ENCODE measurements at regions not wholly inside any gene's neighbourhood (a gene's known extent, or its start where the extent isn't known, plus 50 kb on each side); places are given as distances from the start of the nearest gene placed in this dataset.

GRCh38 chr6:153218184-153218792 lies 87.2 kb upstream of the RGS17 start:
- no TSS peak for BruUV-seq (replicated peaks)
- H3K27me3 Mint-ChIP-seq (ENCODE audit: insufficient read depth, unreplicated experiment) = no peaks in the 10 kb centered on the region
- no peak for DNase-seq (ENCODE audit: unreplicated experiment)
- no peaks in the 10 kb centered on the region for H3K9me3 Mint-ChIP-seq (ENCODE audit: unreplicated experiment)
- ChIA-PET CTCF (interaction anchor here (0.6 to 1.7 kb wide), 3 partner anchors 14 to 892 kb away, joined by 3 to 5 read pairs (median 3); no protein-coding TSS in a partner anchor), POLR2A (interaction anchor here (0.7 kb wide), 1 partner anchor 267 kb away, joined by 3 read pairs; no protein-coding TSS in a partner anchor)
- H3K36me3 Mint-ChIP-seq (ENCODE audit: insufficient read depth, unreplicated experiment) = no peaks in the 10 kb centered on the region
- peaks cover 8% of the 10 kb centered on the region for H3K4me1 Mint-ChIP-seq (ENCODE audit: insufficient read depth, unreplicated experiment)
- intact Hi-C loops (cut with micrococcal nuclease) = no loop called here
- TF ChIP-seq, protein P1, sequence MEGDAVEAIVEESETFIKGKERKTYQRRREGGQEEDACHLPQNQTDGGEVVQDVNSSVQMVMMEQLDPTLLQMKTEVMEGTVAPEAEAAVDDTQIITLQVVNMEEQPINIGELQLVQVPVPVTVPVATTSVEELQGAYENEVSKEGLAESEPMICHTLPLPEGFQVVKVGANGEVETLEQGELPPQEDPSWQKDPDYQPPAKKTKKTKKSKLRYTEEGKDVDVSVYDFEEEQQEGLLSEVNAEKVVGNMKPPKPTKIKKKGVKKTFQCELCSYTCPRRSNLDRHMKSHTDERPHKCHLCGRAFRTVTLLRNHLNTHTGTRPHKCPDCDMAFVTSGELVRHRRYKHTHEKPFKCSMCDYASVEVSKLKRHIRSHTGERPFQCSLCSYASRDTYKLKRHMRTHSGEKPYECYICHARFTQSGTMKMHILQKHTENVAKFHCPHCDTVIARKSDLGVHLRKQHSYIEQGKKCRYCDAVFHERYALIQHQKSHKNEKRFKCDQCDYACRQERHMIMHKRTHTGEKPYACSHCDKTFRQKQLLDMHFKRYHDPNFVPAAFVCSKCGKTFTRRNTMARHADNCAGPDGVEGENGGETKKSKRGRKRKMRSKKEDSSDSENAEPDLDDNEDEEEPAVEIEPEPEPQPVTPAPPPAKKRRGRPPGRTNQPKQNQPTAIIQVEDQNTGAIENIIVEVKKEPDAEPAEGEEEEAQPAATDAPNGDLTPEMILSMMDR (IDR thresholded peaks at IDR 0.05; ENCODE audit: unreplicated experiment) = no peak
- no peak overlapping the region for H3K27ac Mint-ChIP-seq (ENCODE audit: low read depth, unreplicated experiment)
- H3K4me3 Mint-ChIP-seq (ENCODE audit: unreplicated experiment) = no peak overlapping the region

DNA sequence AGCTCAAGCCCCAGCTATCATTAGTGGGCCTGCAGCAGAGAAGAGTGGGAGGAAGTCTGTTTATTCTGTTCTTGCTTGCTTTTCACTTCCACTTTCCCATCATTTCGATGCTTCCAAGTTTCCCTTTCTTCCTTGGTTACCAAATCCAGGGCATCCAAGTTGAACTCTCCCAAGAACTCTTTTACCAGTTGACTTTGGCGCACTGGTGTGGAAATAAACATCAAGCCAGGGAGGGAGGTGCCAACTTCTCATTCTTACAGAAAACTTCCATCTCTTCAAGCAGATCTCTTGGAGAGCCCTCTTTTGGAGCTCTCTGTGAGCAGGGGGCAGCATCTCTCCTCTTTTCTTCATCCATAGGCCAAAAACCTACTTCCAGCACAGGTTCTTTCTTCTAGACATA lies 85.7 kb upstream of the RGS17 start:
- TF ChIP-seq, protein P1 (IDR thresholded peaks at IDR 0.05; ENCODE audit: unreplicated experiment) = no peak
- ChIA-PET POLR2A (no interaction called here), CTCF (interaction anchor here (1.7 kb wide), 1 partner anchor 15 kb away, joined by 3 read pairs; no protein-coding TSS in a partner anchor)
- intact Hi-C loops (cut with micrococcal nuclease) = no loop called here
- Mint-ChIP-seq H3K36me3 (ENCODE audit: insufficient read depth, unreplicated experiment) (no peaks in the 10 kb centered on the region), H3K27ac (ENCODE audit: low read depth, unreplicated experiment) (no peak overlapping the region), H3K4me1 (ENCODE audit: insufficient read depth, unreplicated experiment) (no peaks in the 10 kb centered on the region), H3K4me3 (ENCODE audit: unreplicated experiment) (no peak overlapping the region), H3K9me3 (ENCODE audit: unreplicated experiment) (no peaks in the 10 kb centered on the region), H3K27me3 (ENCODE audit: insufficient read depth, unreplicated experiment) (no peaks in the 10 kb centered on the region)
- DNase-seq (ENCODE audit: unreplicated experiment) = no peak
- no TSS peak for BruUV-seq (replicated peaks)

- no peak overlapping the region for H3K4me3 Mint-ChIP-seq (ENCODE audit: unreplicated experiment)
- ChIA-PET CTCF (no interaction called here), POLR2A (interaction anchor here (0.6 kb wide), 1 partner anchor 995 kb away, joined by 3 read pairs; no protein-coding TSS in a partner anchor)
- no TSS peak for BruUV-seq (replicated peaks)
- H3K36me3 Mint-ChIP-seq (ENCODE audit: insufficient read depth, unreplicated experiment) = no peaks in the 10 kb centered on the region
- TF ChIP-seq, protein P1 (IDR thresholded peaks at IDR 0.05; ENCODE audit: unreplicated experiment) = no peak
- H3K27me3 Mint-ChIP-seq (ENCODE audit: insufficient read depth, unreplicated experiment) = no peaks in the 10 kb centered on the region
- intact Hi-C loops (cut with micrococcal nuclease) = no loop called here
- peaks cover 5% of the 10 kb centered on the region for H3K4me1 Mint-ChIP-seq (ENCODE audit: insufficient read depth, unreplicated experiment)
- DNase-seq (ENCODE audit: unreplicated experiment) = peak; percentile 6
- no peaks in the 10 kb centered on the region for H3K9me3 Mint-ChIP-seq (ENCODE audit: unreplicated experiment)
- H3K27ac Mint-ChIP-seq (ENCODE audit: low read depth, unreplicated experiment) = no peak overlapping the region
Measured at GRCh38 chr6:153215242-153215641, 84.2 kb upstream of the RGS17 start.

DNA sequence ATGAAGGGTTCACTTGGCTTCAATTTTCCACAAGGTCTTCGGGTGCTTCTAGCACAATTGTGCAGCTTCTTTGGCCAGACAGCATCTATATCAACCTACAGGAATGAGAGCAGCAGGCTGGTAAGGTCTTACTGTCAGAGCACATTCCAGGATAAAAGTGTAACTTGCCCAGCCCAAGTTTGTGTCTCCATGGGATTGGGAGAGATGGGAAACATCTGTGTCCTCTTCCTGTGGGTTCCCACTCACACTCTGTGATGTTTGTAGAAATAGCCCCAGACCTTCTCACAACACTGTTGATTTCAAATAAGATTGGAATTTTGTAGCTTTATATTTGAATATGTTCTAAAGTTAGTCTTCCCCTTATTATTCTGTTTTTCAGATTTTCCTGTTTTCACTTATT lies 83.4 kb upstream of the RGS17 start:
- Mint-ChIP-seq H3K27me3 (ENCODE audit: insufficient read depth, unreplicated experiment) (no peaks in the 10 kb centered on the region), H3K36me3 (ENCODE audit: insufficient read depth, unreplicated experiment) (no peaks in the 10 kb centered on the region), H3K27ac (ENCODE audit: low read depth, unreplicated experiment) (no peak overlapping the region), H3K4me3 (ENCODE audit: unreplicated experiment) (no peak overlapping the region), H3K9me3 (ENCODE audit: unreplicated experiment) (no peaks in the 10 kb centered on the region), H3K4me1 (ENCODE audit: insufficient read depth, unreplicated experiment) (peaks cover 6% of the 10 kb centered on the region)
- POLR2A ChIA-PET = interaction anchor here (0.6 kb wide), 1 partner anchor 996 kb away, joined by 3 read pairs; no protein-coding TSS in a partner anchor
- CTCF ChIA-PET = interaction anchor here (0.6 kb wide), 1 partner anchor 200 kb away, joined by 4 read pairs; no protein-coding TSS in a partner anchor
- intact Hi-C loops (cut with micrococcal nuclease) = no loop called here
- BruUV-seq (replicated peaks) = no TSS peak
- no peak for DNase-seq (ENCODE audit: unreplicated experiment)
- TF ChIP-seq, protein P1 (IDR thresholded peaks at IDR 0.05; ENCODE audit: unreplicated experiment) = no peak

Data from MCF 10A (cell line).